IMR-90 (cell line): ENCODE measurements at regions not wholly inside any gene's neighbourhood (a gene's known extent, or its start where the extent isn't known, plus 50 kb on each side); places are given as distances from the start of the nearest gene placed in this dataset.

ENCODE experiments used
- BHLHE40 ChIP-seq: fragments of 150-350 bp; IDR thresholded peaks from 2 replicates; pipeline ENCODE4 v1.6.1; 2016; ENCODE audit warnings: mild to moderate bottlenecking, low read depth, low read length
- CHD1 ChIP-seq: IDR thresholded peaks from 2 replicates; pipeline ENCODE4 v1.6.1; 2012; ENCODE audit warnings: low read depth, low read length, improper control_type of control experiment
- CTCF ChIP-seq: conservative IDR thresholded peaks from 2 replicates; pipeline ENCODE4 v1.5.1; 2012; ENCODE audit warnings: mild to moderate bottlenecking, low read depth, low read length, improper control_type of control experiment
- FOS ChIP-seq: fragments of 150-350 bp; IDR thresholded peaks from 2 replicates; pipeline ENCODE4 v1.6.1; 2016; ENCODE audit warnings: low read depth, low read length
- MXI1 ChIP-seq: IDR thresholded peaks from 2 replicates; pipeline ENCODE4 v1.6.1; 2012; ENCODE audit warnings: low read depth, mild to moderate bottlenecking, low read length, moderate library complexity, borderline replicate concordance
- POLR2A ChIP-seq: IDR thresholded peaks from 2 replicates; pipeline ENCODE4 v1.6.1; 2012; ENCODE audit warnings: mild to moderate bottlenecking, low read depth, low read length
- RAD21 ChIP-seq: IDR thresholded peaks from 2 replicates; pipeline ENCODE4 v1.6.1; 2012; ENCODE audit warnings: low read length, improper control_type of control experiment
- RCOR1 ChIP-seq: IDR thresholded peaks from 2 replicates; pipeline ENCODE4 v1.6.1; 2012; ENCODE audit warnings: mild to moderate bottlenecking, low read length, improper control_type of control experiment; ENCODE audit not compliant: insufficient replicate concordance
- RFX5 ChIP-seq: IDR thresholded peaks from 2 replicates; pipeline ENCODE4 v1.8.0; 2012; ENCODE audit warnings: low read depth, mild to moderate bottlenecking, low read length, moderate library complexity
- SMC3 ChIP-seq: fragments of 150-350 bp; IDR thresholded peaks from 2 replicates; pipeline ENCODE4 v1.6.1; 2016; ENCODE audit warnings: low read depth, mild to moderate bottlenecking, antibody characterized with exemption, low read length, moderate library complexity
- USF2 ChIP-seq: fragments of 150-350 bp; IDR thresholded peaks from 2 replicates; pipeline ENCODE4 v1.6.1; 2017; ENCODE audit warnings: mild to moderate bottlenecking, antibody characterized with exemption, low read length, low read depth

GRCh38 chr11:134503596-134503995 is 91.6 kb upstream of the B3GAT1 start:
- TF ChIP-seq RAD21 (no peak), POLR2A (no peak), CTCF (no peak), SMC3 (no peak), RCOR1 (no peak), MXI1 (no peak), BHLHE40 (no peak), FOS (no peak), CHD1 (no peak), USF2 (no peak), RFX5 (no peak)
